ENCODE measurements at regions not wholly inside any gene's neighbourhood (a gene's known extent, or its start where the extent isn't known, plus 50 kb on each side); places are given as distances from the start of the nearest gene placed in this dataset.

- Histone ChIP-seq H3K27ac (ENCODE audit: low read depth, low read length, poor library complexity, severe bottlenecking) (no peak overlapping the region), H3K9ac (ENCODE audit: low read length) (no peak overlapping the region), H3K27me3 (ENCODE audit: insufficient read depth, low read length) (no peaks in the 10 kb centered on the region)
Measured at GRCh38 chr4:1495416-1496115, 89.3 kb upstream of the NKX1-1 start.

DNA sequence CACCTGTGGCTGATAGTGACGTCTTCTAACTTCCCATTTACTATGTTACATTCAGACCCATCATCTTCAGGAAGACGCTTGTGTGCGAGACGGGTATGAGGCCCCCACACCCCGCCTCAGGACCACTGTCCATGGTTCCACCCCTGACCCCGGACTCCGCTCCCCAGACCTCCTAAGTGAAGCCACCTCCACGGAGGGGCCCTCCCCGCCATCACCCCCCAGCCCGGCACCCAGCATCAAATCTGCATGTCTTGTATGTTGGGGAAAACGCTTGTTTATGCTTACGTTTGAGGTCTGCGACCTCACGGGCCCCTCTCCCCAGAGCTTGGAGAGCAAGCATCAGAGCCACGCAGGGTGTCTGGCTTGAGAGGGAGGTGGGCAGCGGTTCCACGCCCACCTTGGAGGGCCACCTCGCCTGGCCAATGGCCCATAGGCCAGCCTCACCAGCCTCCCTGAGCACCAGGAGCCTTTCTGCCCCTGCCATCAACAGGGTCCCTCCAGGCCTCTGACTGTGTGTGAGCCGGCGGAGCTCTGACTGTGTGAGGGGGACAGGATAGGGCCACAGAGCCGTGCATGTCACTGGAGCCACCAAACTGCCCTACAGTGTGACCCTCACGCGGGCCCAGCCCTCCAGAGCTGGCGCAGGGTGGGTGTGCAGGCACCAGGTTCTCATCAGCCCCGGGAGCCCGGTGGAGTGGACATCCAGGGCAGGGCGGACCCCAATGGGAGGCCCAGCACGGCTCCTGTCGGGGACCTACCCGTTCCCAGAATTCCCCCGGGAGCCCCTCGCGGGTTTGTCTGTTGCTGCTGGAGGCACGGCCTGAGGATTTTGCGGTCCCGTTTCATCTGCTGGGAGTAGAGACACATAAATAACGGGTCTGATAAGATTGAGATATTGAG lies 88.4 kb upstream of the NKX1-1 start:
- H2AFZ ChIP-seq (ENCODE audit: low read length) = no peak overlapping the region
- H3K27me3 ChIP-seq (ENCODE audit: insufficient read depth, low read length) = no peaks in the 10 kb centered on the region
- no peaks in the 10 kb centered on the region for H3K4me1 ChIP-seq (ENCODE audit: insufficient read depth, low read length, severe bottlenecking)
- TF ChIP-seq EZH2 (IDR thresholded peaks at IDR 0.05; ENCODE audit: borderline replicate concordance, low read length) (no peak), CTCF (IDR thresholded peaks at IDR 0.05; ENCODE audit: low read length) (no peak)
- H3K9ac ChIP-seq (ENCODE audit: low read length) = no peak overlapping the region
- H3K36me3 ChIP-seq (ENCODE audit: insufficient read depth, low read length) = no peaks in the 10 kb centered on the region
- H3K79me2 ChIP-seq (ENCODE audit: insufficient read depth, low read length) = no peaks in the 10 kb centered on the region
- H3K9me2 ChIP-seq (ENCODE audit: low read depth, low read length) = no peaks in the 10 kb centered on the region
- H4K20me1 ChIP-seq (ENCODE audit: insufficient read depth, low read length) = no peaks in the 10 kb centered on the region
- H3K9me3 ChIP-seq (ENCODE audit: low read length) = no peaks in the 10 kb centered on the region
- H3F3A ChIP-seq (ENCODE audit: insufficient read depth, low read length) = no peaks in the 10 kb centered on the region
- H3K27ac ChIP-seq (ENCODE audit: low read depth, low read length, poor library complexity, severe bottlenecking) = no peak overlapping the region
- H3K4me3 ChIP-seq (ENCODE audit: low read depth, low read length, poor library complexity, severe bottlenecking) = no peak overlapping the region
- no peak overlapping the region for H3K4me2 ChIP-seq (ENCODE audit: low read length)

More at GRCh38 chr4:1495416-1496115, 89.3 kb upstream of the NKX1-1 start:
- Histone ChIP-seq H3K79me2 (ENCODE audit: insufficient read depth, low read length) (no peaks in the 10 kb centered on the region), H3K4me1 (ENCODE audit: insufficient read depth, low read length, severe bottlenecking) (no peaks in the 10 kb centered on the region), H3K36me3 (ENCODE audit: insufficient read depth, low read length) (no peaks in the 10 kb centered on the region), H3K4me3 (ENCODE audit: low read depth, low read length, poor library complexity, severe bottlenecking) (no peak overlapping the region), H3F3A (ENCODE audit: insufficient read depth, low read length) (no peaks in the 10 kb centered on the region), H3K9me2 (ENCODE audit: low read depth, low read length) (no peaks in the 10 kb centered on the region), H4K20me1 (ENCODE audit: insufficient read depth, low read length) (no peaks in the 10 kb centered on the region), H3K4me2 (ENCODE audit: low read length) (no peak overlapping the region), H3K9me3 (ENCODE audit: low read length) (no peaks in the 10 kb centered on the region), H2AFZ (ENCODE audit: low read length) (no peak overlapping the region)
- TF ChIP-seq EZH2 (IDR thresholded peaks at IDR 0.05; ENCODE audit: borderline replicate concordance, low read length) = no peak
- no peak for TF ChIP-seq CTCF (IDR thresholded peaks at IDR 0.05; ENCODE audit: low read length)

DNA sequence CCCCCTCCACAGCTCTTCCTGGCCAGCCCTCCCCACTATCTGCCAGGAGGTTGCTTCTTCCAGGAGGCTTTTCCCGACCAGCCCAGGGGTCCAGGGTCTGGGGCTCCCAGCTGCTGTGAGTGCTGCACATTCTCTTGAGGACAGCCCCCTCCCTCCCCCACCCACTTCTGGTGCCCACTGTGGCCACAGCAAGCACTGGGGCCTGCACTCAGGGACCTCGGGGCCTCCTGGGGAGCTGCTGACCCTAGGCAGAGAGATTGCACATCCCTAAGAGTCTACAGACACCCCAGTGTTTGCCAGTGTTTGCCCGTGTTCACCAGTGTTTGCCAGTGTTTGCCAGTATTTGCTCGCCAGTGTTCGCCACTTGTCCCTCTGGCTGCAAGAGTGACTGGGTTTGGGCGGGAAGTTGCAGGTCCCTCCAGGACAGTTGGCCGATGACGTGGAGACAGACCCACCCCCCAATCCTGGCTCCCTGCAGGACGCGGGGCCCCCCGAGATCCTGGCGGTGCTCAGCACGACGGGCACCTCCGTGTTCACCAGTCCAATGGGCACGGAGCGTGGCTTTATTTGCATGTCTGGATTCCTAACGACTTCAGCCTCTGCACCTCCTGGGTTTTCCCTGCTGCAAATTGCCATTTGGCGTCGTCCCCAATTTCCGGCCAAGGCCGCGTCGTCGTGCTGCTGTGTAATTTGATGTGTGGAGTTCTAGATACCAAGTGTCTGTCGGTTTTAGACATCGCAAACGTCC lies 87.5 kb upstream of the NKX1-1 start:
- Histone ChIP-seq H3K27ac (ENCODE audit: low read depth, low read length, poor library complexity, severe bottlenecking) (no peak overlapping the region), H3K9me2 (ENCODE audit: low read depth, low read length) (no peaks in the 10 kb centered on the region), H3F3A (ENCODE audit: insufficient read depth, low read length) (no peaks in the 10 kb centered on the region), H3K9ac (ENCODE audit: low read length) (no peak overlapping the region), H4K20me1 (ENCODE audit: insufficient read depth, low read length) (no peaks in the 10 kb centered on the region), H3K27me3 (ENCODE audit: insufficient read depth, low read length) (no peaks in the 10 kb centered on the region), H3K4me3 (ENCODE audit: low read depth, low read length, poor library complexity, severe bottlenecking) (no peak overlapping the region), H3K9me3 (ENCODE audit: low read length) (no peaks in the 10 kb centered on the region), H3K79me2 (ENCODE audit: insufficient read depth, low read length) (no peaks in the 10 kb centered on the region), H3K4me2 (ENCODE audit: low read length) (no peak overlapping the region), H2AFZ (ENCODE audit: low read length) (no peak overlapping the region), H3K4me1 (ENCODE audit: insufficient read depth, low read length, severe bottlenecking) (no peaks in the 10 kb centered on the region), H3K36me3 (ENCODE audit: insufficient read depth, low read length) (no peaks in the 10 kb centered on the region)
- TF ChIP-seq CTCF (IDR thresholded peaks at IDR 0.05; ENCODE audit: low read length) = no peak
